IMR-90 (cell line): ENCODE measurements at regions not wholly inside any gene's neighbourhood (a gene's known extent, or its start where the extent isn't known, plus 50 kb on each side); places are given as distances from the start of the nearest gene placed in this dataset.

Experiments
- ATAC-seq: fragments of 200-7000 bp; cut with Tn5 transposase; 2 replicates; pipeline ENCODE4 v1.9.1; 2020; ENCODE audit warnings: low read depth, mild to moderate bottlenecking, moderate library complexity
- BruUV-seq: library from RNA; stranded (reverse); fragments of 400-500 nt; replicated peaks from 2 replicates; lab custom pipeline; 2021; lab: Mats Ljungman, UMichigan
- CTCF ChIA-PET: fragments of 300-600 bp; formaldehyde crosslinking; extraction: SDS; loops from one replicate; lab custom pipeline; 2021; ENCODE audit warnings: antibody characterized with exemption; lab: Yijun Ruan, JAX
- POLR2A ChIA-PET: fragments of 300-600 bp; sonication (Branson Sonifier 250); formaldehyde crosslinking; loops from one replicate; lab custom pipeline; 2022; ENCODE audit warnings: antibody characterized with exemption; ENCODE audit not compliant: unreplicated experiment; lab: Charles Lee
- DNase-seq: peaks from one replicate; pipeline ENCODE4 v3.0.0; 2013
- H2AFZ ChIP-seq: replicated peaks from 2 replicates; pipeline ENCODE3; 2013; ENCODE audit warnings: low read length, mild to moderate bottlenecking; ENCODE audit not compliant: poor library complexity
- H2AK5ac ChIP-seq: 2 replicates; pipeline ENCODE4 v1.6.1; 2013; ENCODE audit warnings: low read depth, low read length, inconsistent platforms
- H2AK9ac ChIP-seq: replicated peaks from 2 replicates; pipeline ENCODE3; 2013; ENCODE audit warnings: mild to moderate bottlenecking, low read depth, low read length, moderate library complexity; ENCODE audit not compliant: poor library complexity
- H2BK120ac ChIP-seq: 2 replicates; pipeline ENCODE4 v1.6.1; 2013; ENCODE audit warnings: low read depth, low read length, inconsistent platforms
- H2BK15ac ChIP-seq: 3 replicates; pipeline ENCODE4 v1.6.1; 2013; ENCODE audit warnings: low read depth, low read length, inconsistent platforms
- H2BK20ac ChIP-seq: 2 replicates; pipeline ENCODE4 v1.6.1; 2013; ENCODE audit warnings: low read depth, mild to moderate bottlenecking, inconsistent platforms, low read length, moderate library complexity
- H2BK5ac ChIP-seq: 2 replicates; pipeline ENCODE4 v1.6.1; 2013; ENCODE audit warnings: mild to moderate bottlenecking, low read depth, low read length, inconsistent platforms; ENCODE audit not compliant: poor library complexity, severe bottlenecking
- H3K14ac ChIP-seq: replicated peaks from 2 replicates; pipeline ENCODE4 v1.6.1; 2013; ENCODE audit warnings: low read depth, low read length, inconsistent platforms
- H3K18ac ChIP-seq: 2 replicates; pipeline ENCODE4 v1.6.1; 2013; ENCODE audit warnings: low read depth, low read length, control low read depth
- H3K23ac ChIP-seq: 2 replicates; pipeline ENCODE4 v1.6.1; 2013; ENCODE audit warnings: low read depth, low read length, inconsistent platforms
- H3K27ac ChIP-seq: 2 replicates; pipeline ENCODE4 v1.5.1; 2013; ENCODE audit warnings: mild to moderate bottlenecking, control low read depth, low read length; ENCODE audit not compliant: insufficient read depth
- H3K27me3 ChIP-seq: 2 replicates; pipeline ENCODE4 v1.6.1; 2013; ENCODE audit warnings: low read length; ENCODE audit not compliant: control insufficient read depth, insufficient read depth
- H3K36me3 ChIP-seq: 2 replicates; pipeline ENCODE4 v1.6.1; 2013; ENCODE audit warnings: low read length, mixed read lengths; ENCODE audit not compliant: control insufficient read depth, insufficient read depth
- H3K4ac ChIP-seq: 2 replicates; pipeline ENCODE4 v1.6.1; 2013; ENCODE audit warnings: low read depth, low read length, inconsistent platforms
- H3K4me1 ChIP-seq: 2 replicates; pipeline ENCODE4 v1.6.1; 2013; ENCODE audit warnings: low read length, mixed read lengths; ENCODE audit not compliant: control insufficient read depth, insufficient read depth
- H3K4me2 ChIP-seq: 2 replicates; pipeline ENCODE4 v1.6.1; 2013; ENCODE audit warnings: low read depth, mild to moderate bottlenecking, control low read depth, low read length, moderate library complexity
- H3K4me3 ChIP-seq: 2 replicates; pipeline ENCODE4 v1.5.1; 2013; ENCODE audit warnings: low read depth, mild to moderate bottlenecking, control low read depth, low read length, moderate library complexity; ENCODE audit not compliant: insufficient read depth
- H3K56ac ChIP-seq: 2 replicates; pipeline ENCODE4 v1.6.1; 2013; ENCODE audit warnings: low read length, inconsistent platforms; ENCODE audit not compliant: insufficient read depth; ENCODE audit errors: extremely low read depth
- H3K79me1 ChIP-seq, 2 experiments: 2 replicates each; pipeline ENCODE4 v1.6.1; 2013; ENCODE audit warnings: low read length in 2 of 2, inconsistent platforms in 1 of 2, low read depth in 1 of 2
- H3K9ac ChIP-seq: 2 replicates; pipeline ENCODE4 v1.6.1; 2013; ENCODE audit warnings: low read depth, low read length, control low read depth
- H3K9me1 ChIP-seq: 2 replicates; pipeline ENCODE4 v1.6.1; 2013; ENCODE audit warnings: low read length, inconsistent platforms; ENCODE audit not compliant: insufficient read depth
- H3K9me3 ChIP-seq: 2 replicates; pipeline ENCODE4 v1.6.1; 2013; ENCODE audit warnings: low read length; ENCODE audit not compliant: control insufficient read depth, insufficient read depth
- H4K20me1 ChIP-seq: 2 replicates; pipeline ENCODE4 v1.6.1; 2013; ENCODE audit warnings: low read length, inconsistent platforms; ENCODE audit not compliant: insufficient read depth
- H4K5ac ChIP-seq: 2 replicates; pipeline ENCODE4 v1.6.1; 2013; ENCODE audit warnings: mild to moderate bottlenecking, low read depth, low read length, control low read depth
- H4K8ac ChIP-seq, 2 experiments: 2 replicates each; pipeline ENCODE4 v1.6.1; 2013; ENCODE audit warnings: low read depth in 2 of 2, low read length in 2 of 2, control low read depth in 1 of 2, inconsistent platforms in 1 of 2
- H4K91ac ChIP-seq: 2 replicates; pipeline ENCODE4 v1.6.1; 2013; ENCODE audit warnings: low read depth, low read length, inconsistent platforms; ENCODE audit not compliant: insufficient read depth
- BHLHE40 ChIP-seq: fragments of 150-350 bp; IDR thresholded peaks from 2 replicates; pipeline ENCODE4 v1.6.1; 2016; ENCODE audit warnings: mild to moderate bottlenecking, low read depth, low read length
- CEBPB ChIP-seq: IDR thresholded peaks from 2 replicates; pipeline ENCODE4 v1.6.1; 2012; ENCODE audit warnings: low read depth, low read length, improper control_type of control experiment
- CHD1 ChIP-seq: IDR thresholded peaks from 2 replicates; pipeline ENCODE4 v1.6.1; 2012; ENCODE audit warnings: low read depth, low read length, improper control_type of control experiment
- FOS ChIP-seq: fragments of 150-350 bp; IDR thresholded peaks from 2 replicates; pipeline ENCODE4 v1.6.1; 2016; ENCODE audit warnings: low read depth, low read length
- MAFK ChIP-seq: IDR thresholded peaks from 2 replicates; pipeline ENCODE4 v1.6.1; 2012; ENCODE audit warnings: low read depth, low read length, improper control_type of control experiment
- MAZ ChIP-seq: IDR thresholded peaks from 2 replicates; pipeline ENCODE4 v1.6.1; 2012; ENCODE audit warnings: low read depth, mild to moderate bottlenecking, low read length, improper control_type of control experiment, moderate library complexity, borderline replicate concordance
- MXI1 ChIP-seq: IDR thresholded peaks from 2 replicates; pipeline ENCODE4 v1.6.1; 2012; ENCODE audit warnings: low read depth, mild to moderate bottlenecking, low read length, moderate library complexity, borderline replicate concordance
- POLR2A ChIP-seq: IDR thresholded peaks from 2 replicates; pipeline ENCODE4 v1.6.1; 2012; ENCODE audit warnings: mild to moderate bottlenecking, low read depth, low read length
- RCOR1 ChIP-seq: IDR thresholded peaks from 2 replicates; pipeline ENCODE4 v1.6.1; 2012; ENCODE audit warnings: mild to moderate bottlenecking, low read length, improper control_type of control experiment; ENCODE audit not compliant: insufficient replicate concordance
- dilution Hi-C: fragments of 300-500 bp; cut with HindIII; formaldehyde crosslinking; loops from one replicate; pipeline ENCODE4 v1.14.3; 2018; ENCODE audit warnings: low sequenced_read_pairs; ENCODE audit not compliant: unreplicated experiment
- in situ Hi-C: fragments of 300-500 bp; cut with MboI; formaldehyde crosslinking; loops from 3 replicates; pipeline ENCODE4 v1.14.3; 2019; ENCODE audit warnings: low sequenced_read_pairs, inconsistent platforms, mixed read lengths
- intact Hi-C: fragments of 100-400 bp; cut with micrococcal nuclease; formaldehyde crosslinking; loops from 2 replicates; pipeline ENCODE4 v1.10.0; 2022

GRCh38 chr10:53357587-53357986, 585.0 kb upstream of the MBL2 start:
- no peak overlapping the region for H4K91ac ChIP-seq
- no peak overlapping the region for H3K4ac ChIP-seq
- H3K23ac ChIP-seq, result no peak overlapping the region
- TF ChIP-seq FOS (no peak), BHLHE40 (no peak), MXI1 (no peak), POLR2A (no peak), CHD1 (no peak), MAFK (no peak), MAZ (no peak), RCOR1 (no peak), CEBPB (no peak)
- no peak overlapping the region for H4K8ac ChIP-seq
- DNase-seq (no peak), ATAC-seq (no peak)
- no peaks in the 10 kb centered on the region for H4K20me1 ChIP-seq
- no peak overlapping the region for H4K5ac ChIP-seq
- H3K4me3 ChIP-seq, result no peak overlapping the region
- no peak overlapping the region for H2BK20ac ChIP-seq
- intact Hi-C loops (no loop called here), dilution Hi-C loops (no loop called here), in situ Hi-C loops (no loop called here)
- no peak overlapping the region for H3K27ac ChIP-seq
- H2AK9ac ChIP-seq, result no peak overlapping the region
- H3K36me3 ChIP-seq, result no peaks in the 10 kb centered on the region
- ChIA-PET POLR2A (no interaction called here), CTCF (no interaction called here)
- H2BK15ac ChIP-seq, result no peak overlapping the region
- H3K14ac ChIP-seq, result no peak overlapping the region
- H3K79me1 ChIP-seq, result no peaks in the 10 kb centered on the region
- H3K4me2 ChIP-seq, result no peak overlapping the region
- H3K9ac ChIP-seq, result no peak overlapping the region
- H3K4me1 ChIP-seq, result no peaks in the 10 kb centered on the region
- H3K27me3 ChIP-seq, result no peaks in the 10 kb centered on the region
- no peaks in the 10 kb centered on the region for H3K9me1 ChIP-seq
- H3K56ac ChIP-seq, result no peak overlapping the region
- H2BK5ac ChIP-seq, result no peak overlapping the region
- H2AK5ac ChIP-seq, result no peak overlapping the region
- H3K9me3 ChIP-seq, result no peaks in the 10 kb centered on the region
- no peak overlapping the region for H2AFZ ChIP-seq
- H3K18ac ChIP-seq, result no peak overlapping the region
- BruUV-seq, result no TSS peak
- no peak overlapping the region for H2BK120ac ChIP-seq
